ENCODE measurements at regions not wholly inside any gene's neighbourhood (a gene's known extent, or its start where the extent isn't known, plus 50 kb on each side); places are given as distances from the start of the nearest gene placed in this dataset.

DNA sequence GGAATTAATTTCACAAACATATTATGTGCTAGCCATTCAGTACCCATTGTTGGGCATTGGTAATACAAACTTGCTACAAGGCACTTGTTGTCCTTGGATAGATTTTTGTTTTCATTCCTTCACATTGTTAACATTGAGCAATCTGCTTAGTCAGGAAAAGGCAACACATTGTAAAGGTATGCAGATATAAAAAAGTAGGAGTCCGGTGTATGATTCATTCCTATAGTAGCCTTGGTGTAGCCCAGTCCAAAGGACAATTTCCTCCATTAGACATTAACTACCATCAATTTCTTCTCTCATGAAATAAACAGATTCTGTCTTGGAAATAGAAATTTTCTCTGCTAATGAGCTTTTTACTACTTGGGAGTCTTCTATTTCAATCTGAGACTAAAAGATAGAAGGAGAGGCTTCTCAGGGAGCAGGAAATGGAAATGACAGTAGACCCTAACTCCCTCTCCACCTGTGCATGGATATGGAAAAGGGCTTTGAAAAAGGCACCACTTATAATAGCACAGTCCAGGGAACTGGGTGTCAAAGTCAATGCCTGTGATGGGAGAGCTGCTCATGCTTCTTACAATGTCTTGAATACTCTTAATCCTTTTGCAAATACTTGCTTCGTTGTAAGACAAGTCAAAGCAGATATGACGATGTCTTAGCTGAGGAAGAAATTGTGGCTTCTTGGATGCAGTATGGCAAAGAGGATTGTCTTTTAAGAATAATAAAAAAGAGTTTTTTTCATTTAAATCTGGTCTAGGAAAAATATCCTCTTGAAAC, 369.4 kb upstream of the CITED2 start:
- TF ChIP-seq POLR2A (IDR thresholded peaks at IDR 0.05): no peak
- TF ChIP-seq CTCF (IDR thresholded peaks at IDR 0.05): no peak
- peak; percentile 72 for TF ChIP-seq POLR2AphosphoS5 (IDR thresholded peaks at IDR 0.05)
